ENCODE measurements at regions not wholly inside any gene's neighbourhood (a gene's known extent, or its start where the extent isn't known, plus 50 kb on each side); places are given as distances from the start of the nearest gene placed in this dataset.

- no peak overlapping the region for H4K8ac ChIP-seq (ENCODE audit: low read length)
- H4K91ac ChIP-seq (ENCODE audit: low read length): no peak overlapping the region
- H2BK5ac ChIP-seq (ENCODE audit: low read depth, low read length, poor library complexity, severe bottlenecking): no peak overlapping the region
- no peak overlapping the region for H3K4ac ChIP-seq (ENCODE audit: low read depth in 1 of 2, low read length in 2 of 2)
- no peaks in the 10 kb centered on the region for H3K4me1 ChIP-seq (ENCODE audit: control insufficient read depth, insufficient read depth, low read depth, low read length)
- no peak overlapping the region for H3K23ac ChIP-seq (ENCODE audit: low read length in 2 of 2)
- H2BK120ac ChIP-seq (ENCODE audit: low read depth, low read length): no peak overlapping the region
- H2AK5ac ChIP-seq (ENCODE audit: low read length, severe bottlenecking): no peak overlapping the region
- no peak overlapping the region for H3K4me2 ChIP-seq (ENCODE audit: low read length, poor library complexity, severe bottlenecking)
- no peaks in the 10 kb centered on the region for H3K9me3 ChIP-seq (ENCODE audit: control insufficient read depth, low read length)
- no peak overlapping the region for H2BK12ac ChIP-seq (ENCODE audit: low read length in 2 of 2)
- H3K27ac ChIP-seq (ENCODE audit: low read length, poor library complexity, severe bottlenecking): no peak overlapping the region
- no peak overlapping the region for H2BK15ac ChIP-seq (ENCODE audit: low read depth, poor library complexity, severe bottlenecking)
- H3K9ac ChIP-seq (ENCODE audit: low read length): no peak overlapping the region
- no peaks in the 10 kb centered on the region for H3K36me3 ChIP-seq (ENCODE audit: control insufficient read depth in 1 of 2, insufficient read depth in 2 of 2, low read depth in 1 of 2, low read length in 2 of 2)
- H2AFZ ChIP-seq (ENCODE audit: low read depth, low read length): no peak overlapping the region
- H3K18ac ChIP-seq (ENCODE audit: low read depth in 1 of 2, low read length in 2 of 2): no peak overlapping the region
- 4% methylated on average over 7 of the region's 8 CpGs for WGBS
- no peak overlapping the region for H3K4me3 ChIP-seq (ENCODE audit: insufficient read depth in 1 of 2, low read depth in 1 of 2, low read length in 2 of 2)
- no peak overlapping the region for H3K14ac ChIP-seq (ENCODE audit: low read length in 2 of 2)
- no peaks in the 10 kb centered on the region for H3K79me1 ChIP-seq (replicated peaks; ENCODE audit: low read length, poor library complexity, severe bottlenecking)
- DNase-seq: peak; percentile 35
- H3K27me3 ChIP-seq (ENCODE audit: control insufficient read depth in 1 of 2, insufficient read depth in 1 of 2, low read length in 2 of 2): peaks cover 14 to 20% of the 10 kb centered on the region in 2 experiments
Observed at GRCh38 chr20:9912858-9913434, 74.1 kb upstream of the PAK5 start.

GRCh38 chr20:9912290-9912689 is 73.4 kb upstream of the PAK5 start:
- Histone ChIP-seq H3K9ac (ENCODE audit: low read length) (no peak overlapping the region), H2AFZ (ENCODE audit: low read depth, low read length) (no peak overlapping the region), H4K8ac (ENCODE audit: low read length) (no peak overlapping the region), H3K79me1 (replicated peaks; ENCODE audit: low read length, poor library complexity, severe bottlenecking) (no peaks in the 10 kb centered on the region), H3K9me3 (ENCODE audit: control insufficient read depth, low read length) (no peaks in the 10 kb centered on the region), H3K23ac (ENCODE audit: low read length in 2 of 2) (no peak overlapping the region), H3K4me1 (ENCODE audit: control insufficient read depth, insufficient read depth, low read depth, low read length) (no peaks in the 10 kb centered on the region), H3K4me2 (ENCODE audit: low read length, poor library complexity, severe bottlenecking) (no peak overlapping the region), H2BK5ac (ENCODE audit: low read depth, low read length, poor library complexity, severe bottlenecking) (no peak overlapping the region), H3K27me3 (ENCODE audit: control insufficient read depth in 1 of 2, insufficient read depth in 1 of 2, low read length in 2 of 2) (peaks cover 17 to 21% of the 10 kb centered on the region in 2 experiments), H3K14ac (ENCODE audit: low read length in 2 of 2) (no peak overlapping the region), H3K18ac (ENCODE audit: low read depth in 1 of 2, low read length in 2 of 2) (no peak overlapping the region), H3K27ac (ENCODE audit: low read length, poor library complexity, severe bottlenecking) (no peak overlapping the region), H4K91ac (ENCODE audit: low read length) (no peak overlapping the region), H2AK5ac (ENCODE audit: low read length, severe bottlenecking) (no peak overlapping the region), H3K4me3 (ENCODE audit: insufficient read depth in 1 of 2, low read depth in 1 of 2, low read length in 2 of 2) (no peak overlapping the region), H3K36me3 (ENCODE audit: control insufficient read depth in 1 of 2, insufficient read depth in 2 of 2, low read depth in 1 of 2, low read length in 2 of 2) (no peaks in the 10 kb centered on the region), H2BK120ac (ENCODE audit: low read depth, low read length) (no peak overlapping the region), H2BK15ac (ENCODE audit: low read depth, poor library complexity, severe bottlenecking) (no peak overlapping the region), H2BK12ac (ENCODE audit: low read length in 2 of 2) (no peak overlapping the region), H3K4ac (ENCODE audit: low read depth in 1 of 2, low read length in 2 of 2) (no peak overlapping the region)
- DNase-seq: no peak
- WGBS: 93% methylated on average over 5 of the region's 5 CpGs

- DNase-seq: no peak
- Histone ChIP-seq H3K23ac (ENCODE audit: low read length in 2 of 2) (no peak overlapping the region), H3K14ac (ENCODE audit: low read length in 2 of 2) (no peak overlapping the region), H3K9ac (ENCODE audit: low read length) (no peak overlapping the region), H3K4me2 (ENCODE audit: low read length, poor library complexity, severe bottlenecking) (no peak overlapping the region), H2BK120ac (ENCODE audit: low read depth, low read length) (no peak overlapping the region), H4K91ac (ENCODE audit: low read length) (no peak overlapping the region), H2BK12ac (ENCODE audit: low read length in 2 of 2) (no peak overlapping the region), H2AK5ac (ENCODE audit: low read length, severe bottlenecking) (no peak overlapping the region), H3K79me1 (replicated peaks; ENCODE audit: low read length, poor library complexity, severe bottlenecking) (no peaks in the 10 kb centered on the region), H2BK15ac (ENCODE audit: low read depth, poor library complexity, severe bottlenecking) (no peak overlapping the region), H3K9me3 (ENCODE audit: control insufficient read depth, low read length) (no peaks in the 10 kb centered on the region), H4K8ac (ENCODE audit: low read length) (no peak overlapping the region), H2AFZ (ENCODE audit: low read depth, low read length) (no peak overlapping the region), H3K18ac (ENCODE audit: low read depth in 1 of 2, low read length in 2 of 2) (no peak overlapping the region), H3K4me1 (ENCODE audit: control insufficient read depth, insufficient read depth, low read depth, low read length) (no peaks in the 10 kb centered on the region), H2BK5ac (ENCODE audit: low read depth, low read length, poor library complexity, severe bottlenecking) (no peak overlapping the region), H3K27me3 (ENCODE audit: control insufficient read depth in 1 of 2, insufficient read depth in 1 of 2, low read length in 2 of 2) (peaks cover 17 to 21% of the 10 kb centered on the region in 2 experiments), H3K36me3 (ENCODE audit: control insufficient read depth in 1 of 2, insufficient read depth in 2 of 2, low read depth in 1 of 2, low read length in 2 of 2) (no peaks in the 10 kb centered on the region), H3K27ac (ENCODE audit: low read length, poor library complexity, severe bottlenecking) (no peak overlapping the region), H3K4me3 (ENCODE audit: insufficient read depth in 1 of 2, low read depth in 1 of 2, low read length in 2 of 2) (no peak overlapping the region), H3K4ac (ENCODE audit: low read depth in 1 of 2, low read length in 2 of 2) (no peak overlapping the region)
- WGBS: 73% methylated on average over 3 of the region's 3 CpGs
Observed at GRCh38 chr20:9911519-9911918, 72.6 kb upstream of the PAK5 start.

- Histone ChIP-seq H3K36me3 (ENCODE audit: control insufficient read depth in 1 of 2, insufficient read depth in 2 of 2, low read depth in 1 of 2, low read length in 2 of 2) (no peaks in the 10 kb centered on the region), H3K27ac (ENCODE audit: low read length, poor library complexity, severe bottlenecking) (no peak overlapping the region), H3K4me1 (ENCODE audit: control insufficient read depth, insufficient read depth, low read depth, low read length) (no peaks in the 10 kb centered on the region), H2AK5ac (ENCODE audit: low read length, severe bottlenecking) (no peak overlapping the region), H2AFZ (ENCODE audit: low read depth, low read length) (no peak overlapping the region), H3K4me3 (ENCODE audit: insufficient read depth in 1 of 2, low read depth in 1 of 2, low read length in 2 of 2) (no peak overlapping the region), H3K9ac (ENCODE audit: low read length) (no peak overlapping the region), H2BK5ac (ENCODE audit: low read depth, low read length, poor library complexity, severe bottlenecking) (no peak overlapping the region), H4K8ac (ENCODE audit: low read length) (no peak overlapping the region), H3K23ac (ENCODE audit: low read length in 2 of 2) (no peak overlapping the region), H3K9me3 (ENCODE audit: control insufficient read depth, low read length) (no peaks in the 10 kb centered on the region), H2BK120ac (ENCODE audit: low read depth, low read length) (no peak overlapping the region), H3K27me3 (ENCODE audit: control insufficient read depth in 1 of 2, insufficient read depth in 1 of 2, low read length in 2 of 2) (peaks cover 12 to 17% of the 10 kb centered on the region in 2 experiments), H3K18ac (ENCODE audit: low read depth in 1 of 2, low read length in 2 of 2) (no peak overlapping the region), H3K79me1 (replicated peaks; ENCODE audit: low read length, poor library complexity, severe bottlenecking) (no peaks in the 10 kb centered on the region), H2BK12ac (ENCODE audit: low read length in 2 of 2) (no peak overlapping the region), H3K4ac (ENCODE audit: low read depth in 1 of 2, low read length in 2 of 2) (no peak overlapping the region), H3K14ac (ENCODE audit: low read length in 2 of 2) (no peak overlapping the region), H2BK15ac (ENCODE audit: low read depth, poor library complexity, severe bottlenecking) (no peak overlapping the region), H3K4me2 (ENCODE audit: low read length, poor library complexity, severe bottlenecking) (no peak overlapping the region), H4K91ac (ENCODE audit: low read length) (no peak overlapping the region)
- no peak for DNase-seq
Observed at GRCh38 chr20:9909167-9909566, 70.3 kb upstream of the PAK5 start.

All from mesenchymal stem cell (in vitro differentiated cells and primary cell).